Keratinocyte (primary cell): ENCODE measurements at regions not wholly inside any gene's neighbourhood (a gene's known extent, or its start where the extent isn't known, plus 50 kb on each side); places are given as distances from the start of the nearest gene placed in this dataset.

Experiments used
- DNase-seq: peaks from one replicate; pipeline ENCODE4 v3.0.0-alpha.2; 2011; ENCODE audit warnings: low read depth, missing footprints, low spot score
- FAIRE-seq: peaks from 2 replicates; lab custom pipeline; 2011; peaks lifted over from hg19 to GRCh38; lab: Jason Lieb, UNC
- H2AFZ ChIP-seq: 2 replicates; pipeline ENCODE4 v1.6.0; 2012; ENCODE audit warnings: low read length, control low read depth, inconsistent platforms; ENCODE audit not compliant: control insufficient read depth
- H3K27ac ChIP-seq: 2 replicates; pipeline ENCODE4 v1.5.1; 2011; ENCODE audit warnings: low read length; ENCODE audit not compliant: control insufficient read depth, insufficient read depth
- H3K27me3 ChIP-seq: 3 replicates; pipeline ENCODE4 v1.6.0; 2011; ENCODE audit warnings: low read length; ENCODE audit not compliant: control insufficient read depth, insufficient read depth; ENCODE audit errors: extremely low read depth
- H3K36me3 ChIP-seq, 2 experiments: 2 replicates in 1 of 2; 3 replicates in 1 of 2; pipeline ENCODE4 v1.5.1; 2011; ENCODE audit warnings: low read length in 2 of 2, mild to moderate bottlenecking in 1 of 2; ENCODE audit not compliant: control insufficient read depth in 2 of 2, insufficient read depth in 2 of 2; ENCODE audit errors: extremely low read depth in 1 of 2
- H3K4me1 ChIP-seq: 3 replicates; pipeline ENCODE4 v1.5.1; 2011; ENCODE audit warnings: low read length; ENCODE audit not compliant: control insufficient read depth, insufficient read depth; ENCODE audit errors: extremely low read depth
- H3K4me2 ChIP-seq: 3 replicates; pipeline ENCODE4 v1.6.0; 2011; ENCODE audit warnings: low read depth, low read length; ENCODE audit not compliant: control insufficient read depth, insufficient read depth; ENCODE audit errors: extremely low read depth
- H3K4me3 ChIP-seq, 3 experiments: fragments of 200-600 bp in 1 of 3; sonication (generic) in 1 of 3; 2 replicates in 2 of 3; 3 replicates in 1 of 3; pipeline ENCODE4 v1.5.1; 2011 to 2016; ENCODE audit warnings: low read length in 3 of 3, mild to moderate bottlenecking in 3 of 3, control low read depth in 2 of 3, inconsistent platforms in 1 of 3, low read depth in 1 of 3, mixed read lengths in 1 of 3, mixed run types in 1 of 3, moderate library complexity in 1 of 3; ENCODE audit not compliant: control insufficient read depth in 2 of 3, insufficient read depth in 2 of 3; ENCODE audit errors: extremely low read depth in 1 of 3
- H3K79me2 ChIP-seq: 2 replicates; pipeline ENCODE4 v1.6.0; 2012; ENCODE audit warnings: low read length; ENCODE audit not compliant: control insufficient read depth, insufficient read depth
- H3K9ac ChIP-seq: 3 replicates; pipeline ENCODE4 v1.6.0; 2011; ENCODE audit warnings: low read length; ENCODE audit not compliant: control insufficient read depth, insufficient read depth; ENCODE audit errors: extremely low read depth
- H3K9me1 ChIP-seq: 3 replicates; pipeline ENCODE4 v1.6.0; 2011; ENCODE audit warnings: low read length; ENCODE audit not compliant: control insufficient read depth, insufficient read depth; ENCODE audit errors: extremely low read depth
- H3K9me3 ChIP-seq: 2 replicates; pipeline ENCODE4 v1.5.1; 2012; ENCODE audit warnings: low read depth, low read length; ENCODE audit not compliant: control insufficient read depth
- H4K20me1 ChIP-seq: 3 replicates; pipeline ENCODE4 v1.6.0; 2011; ENCODE audit warnings: low read length; ENCODE audit not compliant: control insufficient read depth, insufficient read depth; ENCODE audit errors: extremely low read depth
- EZH2 ChIP-seq: IDR thresholded peaks from one replicate; pipeline ENCODE4 v1.6.1; 2012; ENCODE audit warnings: inconsistent platforms, mild to moderate bottlenecking, low read length, moderate library complexity
- dilution Hi-C: fragments of 300-500 bp; cut with MboI; formaldehyde crosslinking; loops from one replicate; pipeline ENCODE4 v1.7.0; 2020; ENCODE audit warnings: low sequenced_read_pairs; ENCODE audit not compliant: extremely low pct_ligation_motif_present
- TF ChIP-seq, protein P1 (sequence below), 3 experiments: IDR thresholded peaks in 1 of 3; conservative IDR thresholded peaks in 1 of 3; optimal IDR thresholded peaks in 1 of 3; 2 replicates in 2 of 3; 3 replicates in 1 of 3; pipeline versions ENCODE3 to v1.5.1; 2011; ENCODE audit warnings: low read length in 3 of 3, mild to moderate bottlenecking in 3 of 3, moderate library complexity in 2 of 3, control low read depth in 1 of 3, inconsistent platforms in 1 of 3; ENCODE audit not compliant: insufficient read depth in 2 of 3; ENCODE audit errors: extremely low read depth in 1 of 3

DNA sequence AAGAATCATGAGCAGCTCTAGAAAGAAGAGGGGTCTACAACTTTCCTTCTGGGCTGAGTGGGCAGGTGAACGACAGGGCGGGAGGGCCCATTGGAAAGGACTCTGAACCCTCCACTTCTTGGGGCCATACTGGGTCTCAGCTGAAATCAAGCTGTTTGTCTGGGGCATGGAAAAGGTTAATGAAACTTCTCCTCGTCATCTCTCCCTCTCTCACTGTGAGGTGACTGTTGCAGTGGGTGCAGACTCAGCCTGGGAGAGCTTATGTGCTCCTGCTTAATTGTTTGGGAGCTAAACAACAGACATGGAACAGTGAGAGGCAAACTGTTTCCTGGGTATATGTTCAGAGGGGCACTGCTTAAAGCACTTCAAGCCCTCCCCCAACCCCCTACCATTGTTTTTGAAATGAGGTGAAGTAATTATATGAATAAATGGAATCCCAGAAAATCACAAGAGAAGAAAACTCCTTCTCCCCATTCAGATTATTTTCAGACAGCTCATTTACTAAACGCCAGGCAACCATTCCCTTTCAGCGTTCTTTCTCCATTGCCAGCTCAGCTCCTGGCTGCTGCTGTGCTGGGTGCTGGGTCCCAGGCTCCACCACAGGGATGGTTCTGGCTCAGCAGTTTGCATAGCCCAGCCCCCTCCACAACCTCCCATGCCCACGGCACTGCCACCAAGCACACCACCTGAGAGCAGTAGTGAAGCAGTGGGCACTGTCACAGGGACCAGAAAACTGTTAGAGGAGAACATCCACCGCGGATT lies 444.9 kb upstream of the TBL1XR1 start:
- H3K9ac ChIP-seq: no peak overlapping the region
- DNase-seq (no peak), FAIRE-seq (no peak)
- no peaks in the 10 kb centered on the region for H3K27me3 ChIP-seq
- H3K4me3 ChIP-seq: no peak overlapping the region
- no peak overlapping the region for H2AFZ ChIP-seq
- TF ChIP-seq, protein P1, sequence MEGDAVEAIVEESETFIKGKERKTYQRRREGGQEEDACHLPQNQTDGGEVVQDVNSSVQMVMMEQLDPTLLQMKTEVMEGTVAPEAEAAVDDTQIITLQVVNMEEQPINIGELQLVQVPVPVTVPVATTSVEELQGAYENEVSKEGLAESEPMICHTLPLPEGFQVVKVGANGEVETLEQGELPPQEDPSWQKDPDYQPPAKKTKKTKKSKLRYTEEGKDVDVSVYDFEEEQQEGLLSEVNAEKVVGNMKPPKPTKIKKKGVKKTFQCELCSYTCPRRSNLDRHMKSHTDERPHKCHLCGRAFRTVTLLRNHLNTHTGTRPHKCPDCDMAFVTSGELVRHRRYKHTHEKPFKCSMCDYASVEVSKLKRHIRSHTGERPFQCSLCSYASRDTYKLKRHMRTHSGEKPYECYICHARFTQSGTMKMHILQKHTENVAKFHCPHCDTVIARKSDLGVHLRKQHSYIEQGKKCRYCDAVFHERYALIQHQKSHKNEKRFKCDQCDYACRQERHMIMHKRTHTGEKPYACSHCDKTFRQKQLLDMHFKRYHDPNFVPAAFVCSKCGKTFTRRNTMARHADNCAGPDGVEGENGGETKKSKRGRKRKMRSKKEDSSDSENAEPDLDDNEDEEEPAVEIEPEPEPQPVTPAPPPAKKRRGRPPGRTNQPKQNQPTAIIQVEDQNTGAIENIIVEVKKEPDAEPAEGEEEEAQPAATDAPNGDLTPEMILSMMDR (optimal IDR thresholded peaks at IDR 0.05 in 1 of 3, IDR thresholded peaks at IDR 0.05 in 1 of 3, conservative IDR thresholded peaks at IDR 0.05 in 1 of 3; ENCODE audit: extremely low read depth in 1 of 3, insufficient read depth in 2 of 3, low read length in 3 of 3): no peak
- no peak for TF ChIP-seq EZH2
- no peak overlapping the region for H3K4me2 ChIP-seq
- H3K9me1 ChIP-seq: no peaks in the 10 kb centered on the region
- no peak overlapping the region for H3K27ac ChIP-seq
- no peaks in the 10 kb centered on the region for H3K36me3 ChIP-seq
- H3K79me2 ChIP-seq: no peaks in the 10 kb centered on the region
- dilution Hi-C loops: no loop called here
- peaks cover 4% of the 10 kb centered on the region for H3K4me1 ChIP-seq
- no peaks in the 10 kb centered on the region for H4K20me1 ChIP-seq
- no peaks in the 10 kb centered on the region for H3K9me3 ChIP-seq

DNA sequence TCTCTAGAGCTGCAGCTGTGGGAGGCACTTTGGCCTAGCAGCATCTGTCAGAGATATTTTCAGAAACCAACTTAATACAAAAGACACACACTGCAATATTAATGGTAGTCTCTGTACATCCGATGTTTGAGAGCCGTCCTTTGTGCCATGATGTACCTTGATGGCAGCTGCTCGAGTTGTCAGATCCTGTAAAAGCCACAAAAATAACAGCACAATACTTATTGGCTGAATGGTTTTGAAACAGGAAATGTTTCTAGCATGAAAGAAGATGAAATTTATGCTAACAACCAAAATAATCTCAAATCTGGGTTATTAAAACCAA lies 445.5 kb upstream of the TBL1XR1 start:
- no peak overlapping the region for H3K4me2 ChIP-seq
- no peak overlapping the region for H3K27ac ChIP-seq
- TF ChIP-seq, protein P1 (optimal IDR thresholded peaks at IDR 0.05 in 1 of 3, IDR thresholded peaks at IDR 0.05 in 1 of 3, conservative IDR thresholded peaks at IDR 0.05 in 1 of 3; ENCODE audit: extremely low read depth in 1 of 3, insufficient read depth in 2 of 3, low read length in 3 of 3): no peak
- TF ChIP-seq EZH2: no peak
- no peak overlapping the region for H3K9ac ChIP-seq
- dilution Hi-C loops: no loop called here
- no peak overlapping the region for H3K4me3 ChIP-seq
- no peaks in the 10 kb centered on the region for H4K20me1 ChIP-seq
- H3K9me3 ChIP-seq: no peaks in the 10 kb centered on the region
- H3K27me3 ChIP-seq: no peaks in the 10 kb centered on the region
- no peaks in the 10 kb centered on the region for H3K79me2 ChIP-seq
- no peaks in the 10 kb centered on the region for H3K9me1 ChIP-seq
- no peak overlapping the region for H2AFZ ChIP-seq
- FAIRE-seq (no peak), DNase-seq (no peak)
- no peaks in the 10 kb centered on the region for H3K36me3 ChIP-seq
- H3K4me1 ChIP-seq: peaks cover 4% of the 10 kb centered on the region
